GM18858 (cell line): ENCODE measurements at regions not wholly inside any gene's neighbourhood (a gene's known extent, or its start where the extent isn't known, plus 50 kb on each side); places are given as distances from the start of the nearest gene placed in this dataset.
"Not testable (repeated sequence)": the region's sequence is repeated elsewhere in the genome, so short reads cannot be mapped to it uniquely, and the experiment has no call there.

ENCODE experiments used
- ATAC-seq: cut with Tn5 transposase; IDR thresholded peaks from one replicate; pipeline ENCODE4 v1.9.1; 2021; ENCODE audit not compliant: unreplicated experiment

DNA sequence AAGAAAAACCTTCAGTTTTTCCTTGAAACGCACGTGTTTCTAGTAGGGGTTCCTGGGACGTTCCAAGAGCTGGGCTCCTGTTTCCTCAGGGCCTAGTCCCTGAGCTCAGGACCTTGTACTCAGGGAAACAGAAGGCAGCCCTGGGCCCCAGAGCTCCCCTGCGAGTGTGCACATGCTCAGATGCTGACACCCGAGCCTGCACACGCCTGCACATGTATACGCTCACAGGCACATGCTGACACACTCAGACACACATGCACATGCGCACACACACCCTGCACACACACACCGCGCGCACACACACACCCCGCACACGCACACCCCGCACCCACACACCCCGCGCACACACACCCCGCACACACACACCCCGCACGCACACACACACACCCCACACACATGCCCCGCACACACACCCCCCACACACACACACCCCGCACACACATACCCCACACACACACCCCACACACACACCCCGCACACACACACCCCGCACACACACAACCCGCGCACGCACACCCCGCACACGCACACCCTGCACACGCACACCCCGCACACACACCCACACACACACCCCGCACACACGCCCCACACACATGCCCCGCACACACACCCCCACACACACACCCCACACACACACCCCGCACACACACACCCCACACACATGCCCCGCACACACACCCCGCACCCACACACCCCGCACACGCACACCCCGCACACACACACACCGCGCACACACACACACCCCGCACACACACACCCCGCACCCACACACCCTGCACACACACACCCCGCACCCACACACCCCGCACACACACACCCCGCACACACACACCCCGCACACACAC lies 52.2 kb downstream of the CALML3 start:
- no peak for ATAC-seq

DNA sequence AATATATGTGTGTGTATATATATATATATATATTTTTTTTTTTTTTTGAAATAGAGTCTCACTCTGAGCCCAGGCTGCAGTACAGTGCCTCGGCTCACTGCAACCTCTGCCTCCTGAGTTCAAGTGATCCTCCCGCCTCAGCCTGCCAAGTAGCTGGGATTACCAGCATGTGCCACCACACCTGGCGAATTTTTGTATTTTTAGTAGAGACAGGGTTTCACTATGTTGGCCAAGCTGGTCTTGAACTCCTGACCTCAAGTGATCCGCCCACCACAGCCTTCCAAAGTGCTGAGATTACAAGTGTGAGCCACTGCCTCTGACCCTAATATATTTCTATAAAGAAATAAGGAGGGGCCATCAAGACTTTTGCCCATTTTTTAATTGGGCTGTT lies 55.3 kb downstream of the CALML3 start:
- ATAC-seq: not testable (repeated sequence)

DNA sequence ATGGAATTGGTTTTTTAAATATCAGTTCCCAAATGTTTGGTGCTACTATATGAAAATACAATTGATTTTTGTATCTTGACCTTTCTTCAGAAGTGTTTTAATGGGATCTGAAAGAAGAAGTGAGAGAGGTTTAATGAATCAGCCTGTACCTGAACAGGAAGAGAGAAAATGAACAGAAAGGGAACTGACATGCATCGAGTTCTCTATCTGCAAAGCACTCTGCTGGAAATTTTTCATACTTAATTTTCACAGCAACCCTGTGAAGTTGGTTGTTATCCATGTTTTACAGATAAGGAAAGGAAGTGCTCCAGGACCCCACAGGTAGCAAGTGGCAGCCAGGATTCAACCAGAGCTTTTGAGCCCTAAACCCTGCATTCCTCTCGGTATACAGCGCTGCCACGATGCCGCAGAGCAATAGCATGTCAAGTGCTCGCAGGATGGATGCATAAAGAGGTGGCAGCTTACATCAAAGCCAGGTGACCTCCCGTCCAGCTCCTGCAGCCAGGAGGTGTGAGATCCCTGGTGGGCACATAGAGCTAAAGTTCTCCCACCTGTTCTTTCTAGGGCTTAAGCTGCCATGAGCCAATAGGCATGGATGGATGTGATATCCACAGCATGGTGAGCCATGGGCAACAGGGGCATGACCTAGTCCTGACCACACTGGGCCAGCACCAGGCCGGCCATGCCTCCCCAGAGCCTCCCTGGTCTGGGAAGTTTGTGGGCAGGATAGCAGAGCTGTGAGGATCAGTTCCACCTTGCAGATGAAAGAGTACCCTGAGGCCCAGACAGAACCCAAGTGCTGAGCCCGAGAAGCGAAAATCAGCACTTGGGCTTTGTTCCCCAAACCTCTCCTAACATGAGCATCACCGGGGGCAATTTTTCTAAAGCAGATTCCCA lies 57.2 kb downstream of the CALML3 start:
- ATAC-seq: peak; percentile 59

DNA sequence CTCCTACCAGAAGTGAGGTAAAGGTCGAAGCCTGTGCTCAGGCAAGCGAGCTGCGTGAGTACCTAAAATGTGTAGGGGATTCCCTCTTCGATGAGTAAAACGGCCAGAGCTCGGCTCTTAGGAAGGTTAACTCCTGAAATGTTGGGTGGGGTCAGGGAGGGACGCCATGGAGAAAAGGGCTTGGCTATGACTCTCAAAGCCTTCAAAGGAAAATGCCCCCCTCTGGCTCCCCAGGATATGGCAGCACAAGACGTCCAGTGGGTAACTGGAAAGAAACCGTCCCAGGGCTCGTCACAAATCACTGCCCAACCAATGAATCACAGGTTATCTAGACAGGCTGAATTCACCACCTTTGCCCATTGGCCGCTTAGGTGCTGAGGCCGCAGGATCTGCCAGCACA lies 58.0 kb downstream of the CALML3 start:
- no peak for ATAC-seq

DNA sequence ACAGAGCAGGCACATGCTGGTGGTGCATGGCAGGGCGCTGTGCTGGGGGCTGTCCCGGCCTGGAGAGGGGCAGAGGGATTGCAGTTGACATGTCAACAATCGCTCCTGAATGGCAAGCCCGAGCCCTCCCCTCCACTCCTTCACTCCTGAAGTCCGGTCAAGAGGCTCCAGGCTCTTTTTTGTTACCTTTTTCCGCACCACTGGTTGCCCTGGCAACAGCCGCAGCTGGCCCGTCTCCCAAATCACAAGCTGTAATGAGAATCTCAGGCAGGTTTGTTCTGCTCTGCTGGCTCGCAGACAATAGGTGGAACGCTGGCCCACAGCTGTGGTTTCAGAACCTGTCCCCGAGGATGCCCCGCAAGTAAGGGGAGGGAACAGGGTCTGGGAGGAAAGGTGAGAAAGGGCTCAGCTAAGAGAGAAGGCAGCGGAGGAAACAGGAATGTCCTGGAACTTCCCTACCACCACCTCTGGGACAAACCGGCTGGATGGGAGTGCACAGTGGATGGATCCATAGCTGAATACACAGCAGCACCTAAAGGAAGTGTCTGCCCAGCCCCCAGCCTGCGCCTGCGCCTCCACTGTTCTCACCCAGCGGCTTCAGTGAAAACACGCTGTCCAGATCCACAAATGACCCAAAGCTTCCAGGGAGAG lies 58.9 kb downstream of the CALML3 start:
- ATAC-seq: no peak

DNA sequence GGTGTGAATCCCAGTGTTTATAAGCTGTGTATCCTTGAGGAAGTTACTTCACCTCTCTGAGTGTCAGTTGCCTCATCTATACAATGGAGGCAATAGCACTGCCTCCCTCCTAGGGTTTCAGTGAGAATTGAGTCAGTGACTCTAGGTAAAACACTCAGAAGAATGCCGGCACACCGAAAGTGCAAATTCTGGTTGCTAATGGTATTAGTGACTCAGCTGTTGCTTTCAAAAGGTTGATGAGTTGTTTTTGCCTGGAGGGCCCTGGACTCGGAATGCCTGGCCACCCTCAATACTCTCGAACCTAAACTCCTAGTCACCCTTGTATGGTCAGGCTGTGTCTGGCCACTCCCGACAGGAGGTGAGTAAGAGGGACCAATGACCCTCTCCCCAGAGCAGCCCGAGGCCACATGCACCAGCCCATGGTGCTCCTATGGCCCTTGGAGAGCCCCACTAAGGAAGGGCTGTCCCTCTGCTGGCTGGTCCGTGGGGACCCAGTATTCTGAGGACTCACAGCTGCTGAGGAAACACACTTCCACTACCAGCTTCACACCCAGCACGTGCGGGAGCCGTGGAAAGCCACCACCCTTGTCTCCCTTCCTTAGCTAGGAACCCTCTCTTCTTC lies 60.2 kb downstream of the CALML3 start:
- ATAC-seq: no peak

DNA sequence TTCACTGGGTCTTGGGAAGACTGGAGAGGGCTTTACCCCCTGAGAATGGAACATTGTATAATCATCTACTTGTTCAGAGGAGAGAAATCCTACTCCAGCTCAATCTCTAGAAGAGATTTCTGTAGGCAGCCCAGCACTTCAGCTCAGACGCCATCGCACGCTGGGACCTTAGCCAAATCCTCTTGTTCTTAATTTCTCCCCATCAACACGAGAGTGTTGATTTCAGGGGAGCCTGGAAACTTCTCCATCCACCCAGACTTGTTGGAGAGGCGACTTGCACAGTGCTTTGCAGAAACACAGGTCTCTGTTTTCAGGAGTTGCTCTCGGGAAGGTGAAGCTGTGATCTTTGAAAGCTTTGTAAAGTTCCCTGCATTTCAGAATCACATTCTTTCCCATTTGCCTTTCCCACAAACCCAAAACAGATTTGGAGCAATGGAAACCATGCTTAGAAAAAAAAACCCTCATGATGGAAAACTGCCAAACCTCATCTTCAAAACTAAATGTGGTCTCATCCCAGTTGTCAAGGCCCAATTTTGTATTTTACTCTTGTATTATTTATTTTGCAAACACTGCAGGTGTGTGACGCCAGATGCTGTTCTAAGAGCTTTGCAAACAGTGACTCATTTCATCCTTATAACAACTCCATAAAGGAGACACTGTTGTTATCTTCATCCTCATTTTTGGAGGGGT lies 60.9 kb downstream of the CALML3 start:
- no peak for ATAC-seq

DNA sequence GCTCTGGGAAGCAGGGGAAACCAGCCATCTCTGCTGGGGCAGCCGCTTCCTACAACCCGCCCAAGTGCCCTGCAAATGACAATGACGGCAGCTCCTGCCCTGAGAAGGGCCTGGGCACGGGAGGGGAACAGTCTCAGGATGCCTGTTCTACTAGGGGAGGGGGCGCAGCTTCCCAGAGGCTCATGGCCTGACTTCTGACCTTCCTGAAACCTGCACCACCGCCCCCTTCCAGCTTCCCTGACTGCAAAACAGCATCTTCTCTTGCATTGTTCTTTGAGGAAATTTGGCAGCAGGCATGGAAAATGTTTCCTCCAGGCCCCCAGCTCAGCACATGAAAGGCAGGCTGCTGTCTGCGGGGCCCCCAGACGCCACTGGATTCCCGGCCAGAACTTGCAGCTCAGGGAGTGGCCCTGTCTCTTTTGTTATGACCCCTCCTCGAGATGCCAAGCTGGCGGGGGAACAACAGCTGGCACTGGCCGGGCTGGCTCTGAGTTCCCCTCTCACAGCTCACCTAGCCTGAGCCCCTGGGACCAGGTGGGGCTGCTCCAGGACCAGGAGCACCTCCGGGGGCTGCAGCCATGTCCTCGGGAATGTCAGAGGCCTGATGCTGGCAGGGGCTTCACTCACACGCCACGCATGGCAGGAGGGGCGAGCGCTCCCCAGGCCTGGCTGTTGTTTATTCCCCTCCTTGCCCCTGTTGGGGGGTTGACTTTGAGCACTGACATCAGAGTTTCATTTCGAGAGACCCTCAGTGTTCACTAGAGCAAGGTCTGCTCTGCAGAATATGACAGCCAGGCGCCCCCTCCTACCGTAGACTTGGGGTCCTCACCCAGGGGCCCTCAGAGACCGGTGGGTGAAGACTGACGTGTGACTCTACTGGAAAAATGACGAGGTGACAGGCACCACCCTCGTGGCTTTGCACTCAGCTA lies 62.7 kb downstream of the CALML3 start:
- no peak for ATAC-seq

DNA sequence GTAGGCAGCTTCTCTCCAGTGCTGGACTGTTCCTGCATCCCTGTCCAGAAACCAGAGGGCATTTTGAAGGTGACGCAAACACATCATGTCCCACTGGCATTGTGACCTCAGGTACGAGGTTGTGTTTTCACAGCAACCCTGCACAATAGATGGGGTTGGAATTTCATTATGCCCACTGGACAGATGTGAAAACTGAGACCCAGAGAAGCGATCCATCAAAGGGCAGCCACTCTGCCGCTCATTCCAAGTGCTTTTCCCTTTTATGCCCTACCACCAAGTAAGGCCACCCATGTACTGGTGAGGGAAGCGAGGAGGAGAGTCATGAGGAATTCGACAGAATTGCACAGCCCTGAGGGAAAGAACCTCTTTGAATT lies 63.3 kb downstream of the CALML3 start:
- no peak for ATAC-seq

DNA sequence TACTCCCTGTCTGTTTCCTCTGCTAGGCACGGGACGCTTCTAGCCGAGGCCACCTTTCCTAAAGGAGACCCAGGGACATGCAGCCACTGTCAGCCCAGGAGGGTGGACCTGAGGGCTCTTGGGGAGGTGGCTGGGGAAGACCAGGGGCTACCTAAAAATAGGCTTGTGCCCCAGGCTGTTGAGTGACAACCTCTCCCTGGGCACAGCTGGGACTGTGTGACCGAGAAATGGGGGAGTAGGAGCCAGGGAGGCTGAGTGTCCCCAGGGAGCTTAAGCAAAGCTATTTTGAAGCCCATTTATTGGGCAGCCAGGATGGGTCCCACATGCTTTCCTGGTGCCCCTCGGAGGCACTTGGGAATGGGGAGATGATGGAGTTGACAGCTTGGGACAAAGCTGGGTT lies 63.8 kb downstream of the CALML3 start:
- no peak for ATAC-seq
